HEK293 (cell line): ENCODE measurements at regions not wholly inside any gene's neighbourhood (a gene's known extent, or its start where the extent isn't known, plus 50 kb on each side); places are given as distances from the start of the nearest gene placed in this dataset.

ENCODE experiments used
- CTCF ChIA-PET: fragments of 350-600 bp; formaldehyde crosslinking; extraction: SDS; loops from one replicate; lab custom pipeline; 2021; ENCODE audit warnings: antibody characterized with exemption; lab: Yijun Ruan, JAX
- POLR2A ChIA-PET: fragments of 300-600 bp; formaldehyde crosslinking; extraction: SDS; loops from one replicate; lab custom pipeline; 2020; ENCODE audit warnings: antibody characterized with exemption, inconsistent platforms; lab: Yijun Ruan, JAX
- H3K27ac ChIP-seq: fragments of 200-500 bp; sonication (Bioruptor generic); 2 replicates; pipeline ENCODE4 v1.5.1; 2014; ENCODE audit warnings: low read depth, low read length, control low read depth, inconsistent platforms; ENCODE audit errors: extremely low read depth
- H3K36me3 ChIP-seq, 2 experiments: fragments of 200-500 bp in 1 of 2; sonication (Bioruptor generic) in 1 of 2; 1 replicate in 1 of 2; 2 replicates in 1 of 2; pipeline ENCODE4 v1.5.1; 2014 to 2017; ENCODE audit warnings: inconsistent platforms in 2 of 2, low read length in 2 of 2; ENCODE audit not compliant: control insufficient read depth in 2 of 2, insufficient read depth in 1 of 2
- H3K4me1 ChIP-seq: fragments of 200-500 bp; sonication (Bioruptor generic); 2 replicates; pipeline ENCODE4 v1.5.1; 2014; ENCODE audit warnings: mild to moderate bottlenecking, low read length, inconsistent platforms; ENCODE audit not compliant: control insufficient read depth, insufficient read depth
- H3K4me3 ChIP-seq: 2 replicates; pipeline ENCODE4 v1.5.1; 2011; ENCODE audit warnings: low read depth, mild to moderate bottlenecking, control low read depth, low read length, moderate library complexity
- H3K9me3 ChIP-seq: fragments of 200-500 bp; sonication (Bioruptor generic); 2 replicates; pipeline ENCODE4 v1.5.1; 2014; ENCODE audit warnings: low read depth, low read length, inconsistent platforms; ENCODE audit not compliant: control insufficient read depth, insufficient read depth
- HOXA7 ChIP-seq: sonication (generic); formaldehyde crosslinking; IDR thresholded peaks from 2 replicates; pipeline ENCODE4 v1.8.1; 2022; ENCODE audit warnings: missing genetic modification reagents, borderline replicate concordance
- KLF16 ChIP-seq: fragments of 450-650 bp; formaldehyde crosslinking; IDR thresholded peaks from 2 replicates; pipeline ENCODE4 v1.5.1; 2017; ENCODE audit warnings: missing biosample characterization, missing genetic modification characterization
- MZF1 ChIP-seq: fragments of 450-650 bp; formaldehyde crosslinking; IDR thresholded peaks from 2 replicates; pipeline ENCODE4 v1.5.1; 2017; ENCODE audit warnings: missing biosample characterization, missing genetic modification characterization, borderline replicate concordance
- SETDB1 ChIP-seq: IDR thresholded peaks from one replicate; pipeline ENCODE4 v1.6.1; 2017; ENCODE audit warnings: mild to moderate bottlenecking, low read length, moderate library complexity, mixed read lengths; ENCODE audit not compliant: insufficient read length
- TCF7L2 ChIP-seq: IDR thresholded peaks from 2 replicates; pipeline ENCODE4 v1.6.1; 2011; ENCODE audit warnings: low read depth, mild to moderate bottlenecking, inconsistent platforms, low read length, moderate library complexity, borderline replicate concordance
- WT1 ChIP-seq: fragments of 450-650 bp; formaldehyde crosslinking; IDR thresholded peaks from 2 replicates; pipeline ENCODE4 v1.5.1; 2016; ENCODE audit warnings: missing biosample characterization, missing genetic modification characterization
- YY1 ChIP-seq: fragments of 450-650 bp; formaldehyde crosslinking; IDR thresholded peaks from 2 replicates; pipeline ENCODE4 v1.5.1; 2018; ENCODE audit warnings: missing biosample characterization, missing genetic modification characterization
- ZBTB11 ChIP-seq: fragments of 450-650 bp; formaldehyde crosslinking; conservative IDR thresholded peaks from 2 replicates; pipeline ENCODE4 v1.5.1; 2016; ENCODE audit warnings: low read depth, missing biosample characterization, missing genetic modification characterization
- ZBTB20 ChIP-seq: fragments of 450-650 bp; formaldehyde crosslinking; IDR thresholded peaks from 2 replicates; pipeline ENCODE4 v1.5.1; 2016; ENCODE audit warnings: missing biosample characterization, missing genetic modification characterization
- ZBTB8A ChIP-seq: fragments of 450-650 bp; formaldehyde crosslinking; IDR thresholded peaks from 2 replicates; pipeline ENCODE4 v1.5.1; 2016; ENCODE audit warnings: missing biosample characterization, missing genetic modification characterization
- ZFP3 ChIP-seq: fragments of 450-650 bp; formaldehyde crosslinking; IDR thresholded peaks from 2 replicates; pipeline ENCODE4 v1.5.1; 2016; ENCODE audit warnings: low read depth, missing biosample characterization, missing genetic modification characterization
- ZNF114 ChIP-seq: fragments of 450-650 bp; formaldehyde crosslinking; IDR thresholded peaks from 2 replicates; pipeline ENCODE4 v1.5.0; 2017; ENCODE audit warnings: missing biosample characterization, missing genetic modification characterization
- ZNF146 ChIP-seq: fragments of 450-650 bp; formaldehyde crosslinking; IDR thresholded peaks from 2 replicates; pipeline ENCODE4 v1.5.1; 2016; ENCODE audit warnings: missing biosample characterization, missing genetic modification characterization
- ZNF18 ChIP-seq: fragments of 450-650 bp; formaldehyde crosslinking; IDR thresholded peaks from 2 replicates; pipeline ENCODE4 v1.5.1; 2016; ENCODE audit warnings: missing biosample characterization, missing genetic modification characterization
- ZNF184 ChIP-seq: fragments of 450-650 bp; IDR thresholded peaks from 2 replicates; pipeline ENCODE4 v1.5.1; 2018; ENCODE audit warnings: missing biosample characterization, mild to moderate bottlenecking, missing genetic modification characterization
- ZNF292 ChIP-seq: fragments of 450-650 bp; formaldehyde crosslinking; IDR thresholded peaks from 2 replicates; pipeline ENCODE4 v1.5.1; 2016; ENCODE audit warnings: low read depth, missing biosample characterization, missing genetic modification characterization, borderline replicate concordance
- ZNF37A ChIP-seq: fragments of 450-650 bp; IDR thresholded peaks from 2 replicates; pipeline ENCODE4 v1.5.1; 2018; ENCODE audit warnings: missing biosample characterization, missing genetic modification characterization
- ZNF416 ChIP-seq: fragments of 450-650 bp; formaldehyde crosslinking; IDR thresholded peaks from 2 replicates; pipeline ENCODE4 v1.5.1; 2016; ENCODE audit warnings: missing biosample characterization, missing genetic modification characterization
- ZNF529 ChIP-seq: fragments of 450-650 bp; formaldehyde crosslinking; IDR thresholded peaks from 2 replicates; pipeline ENCODE4 v1.5.1; 2017; ENCODE audit warnings: missing genetic modification characterization, missing biosample characterization; ENCODE audit not compliant: insufficient replicate concordance
- ZNF560 ChIP-seq: fragments of 450-650 bp; formaldehyde crosslinking; IDR thresholded peaks from 2 replicates; pipeline ENCODE4 v1.5.1; 2017; ENCODE audit warnings: missing biosample characterization, missing genetic modification characterization, borderline replicate concordance
- ZNF596 ChIP-seq: fragments of 450-650 bp; IDR thresholded peaks from 2 replicates; pipeline ENCODE4 v1.5.0; 2018; ENCODE audit warnings: missing biosample characterization, mild to moderate bottlenecking, missing genetic modification characterization, moderate library complexity
- ZNF654 ChIP-seq: fragments of 450-650 bp; formaldehyde crosslinking; IDR thresholded peaks from 2 replicates; pipeline ENCODE4 v1.5.1; 2016; ENCODE audit warnings: low read depth, missing biosample characterization, missing genetic modification characterization
- ZNF692 ChIP-seq: fragments of 450-650 bp; formaldehyde crosslinking; IDR thresholded peaks from 2 replicates; pipeline ENCODE4 v1.5.1; 2016; ENCODE audit warnings: missing biosample characterization, missing genetic modification characterization
- ZNF768 ChIP-seq: fragments of 450-650 bp; formaldehyde crosslinking; IDR thresholded peaks from 2 replicates; pipeline ENCODE4 v1.5.1; 2018; ENCODE audit warnings: missing biosample characterization, mild to moderate bottlenecking, missing genetic modification characterization
- ZNF837 ChIP-seq: fragments of 450-650 bp; formaldehyde crosslinking; IDR thresholded peaks from 2 replicates; pipeline ENCODE4 v1.5.1; 2016; ENCODE audit warnings: missing biosample characterization, missing genetic modification characterization
- TF ChIP-seq, protein P1 (sequence below): fragments of 450-650 bp; formaldehyde crosslinking; IDR thresholded peaks from 2 replicates; pipeline ENCODE4 v1.5.1; 2016; ENCODE audit warnings: missing biosample characterization, missing genetic modification characterization
- TF ChIP-seq, protein P2 (sequence below): fragments of 450-650 bp; formaldehyde crosslinking; IDR thresholded peaks from 2 replicates; pipeline ENCODE4 v1.5.1; 2017; ENCODE audit warnings: missing biosample characterization, missing genetic modification characterization
- TF ChIP-seq, protein P3 (sequence below): fragments of 450-650 bp; formaldehyde crosslinking; IDR thresholded peaks from 2 replicates; pipeline ENCODE4 v1.5.1; 2016; ENCODE audit warnings: missing biosample characterization, missing genetic modification characterization

DNA sequence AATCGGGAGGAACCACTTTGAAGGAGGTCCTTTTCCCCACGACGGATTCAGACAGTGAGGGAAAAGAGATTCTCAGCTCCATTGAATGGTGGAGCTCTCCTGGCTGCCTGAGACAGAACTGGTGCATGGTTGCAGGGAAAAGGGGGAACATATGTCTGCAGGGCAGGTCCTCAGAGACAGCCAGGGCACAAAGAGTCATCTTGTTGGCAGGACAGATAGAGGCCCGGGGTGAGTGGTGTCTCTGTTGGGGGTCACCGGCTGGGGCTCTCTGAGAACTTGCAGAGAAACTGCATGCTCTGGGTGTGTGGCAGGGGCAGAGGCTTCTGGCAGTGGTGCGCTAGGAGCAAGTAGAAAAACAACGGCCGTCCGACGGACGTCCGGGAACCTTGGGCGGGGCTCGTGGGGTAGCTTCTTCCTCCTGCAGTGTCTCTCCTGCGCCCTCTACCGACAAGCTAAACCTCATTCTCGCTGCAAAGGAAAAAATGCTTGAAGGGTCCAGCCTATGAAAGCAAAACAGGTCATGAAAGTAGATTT, 94.3 kb downstream of the CDCA7 start:
- Histone ChIP-seq H3K9me3 (no peaks in the 10 kb centered on the region), H3K4me3 (peak overlapping the region; percentile 25), H3K4me1 (0 out of 2 replicates have a peak, but pooled peaks cover 3% of the 10 kb centered on the region), H3K36me3 (no peaks in the 10 kb centered on the region), H3K27ac (no peak overlapping the region)
- ChIA-PET CTCF (interaction anchor here (0.5 to 4.6 kb wide), 27 partner anchors 8 to 892 kb away, joined by 3 to 59 read pairs (median 3); no protein-coding TSS in a partner anchor), POLR2A (interaction anchor here (0.6 kb wide), 1 partner anchor 47 kb away, joined by 3 read pairs; no protein-coding TSS in a partner anchor)
- no peak for TF ChIP-seq ZNF146 (tag by site-specific recombination)
- TF ChIP-seq ZBTB8A (tag by site-specific recombination): no peak
- TF ChIP-seq ZNF18 (tag by site-specific recombination): no peak
- no peak for TF ChIP-seq WT1 (tag by site-specific recombination)
- TF ChIP-seq ZNF768 (tag by site-specific recombination): no peak
- no peak for TF ChIP-seq ZFP3 (tag by site-specific recombination)
- no peak for TF ChIP-seq ZNF416 (tag by site-specific recombination)
- TF ChIP-seq, protein P1, sequence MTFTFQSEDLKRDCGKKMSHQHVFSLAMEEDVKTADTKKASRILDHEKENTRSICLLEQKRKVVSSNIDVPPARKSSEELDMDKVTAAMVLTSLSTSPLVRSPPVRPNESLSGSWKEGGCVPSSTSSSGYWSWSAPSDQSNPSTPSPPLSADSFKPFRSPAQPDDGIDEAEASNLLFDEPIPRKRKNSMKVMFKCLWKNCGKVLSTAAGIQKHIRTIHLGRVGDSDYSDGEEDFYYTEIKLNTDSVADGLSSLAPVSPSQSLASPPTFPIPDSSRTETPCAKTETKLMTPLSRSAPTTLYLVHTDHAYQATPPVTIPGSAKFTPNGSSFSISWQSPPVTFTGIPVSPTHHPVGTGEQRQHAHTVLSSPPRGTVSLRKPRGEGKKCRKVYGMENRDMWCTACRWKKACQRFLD (tag by site-specific recombination): no peak
- no peak for TF ChIP-seq ZNF560
- TF ChIP-seq MZF1 (tag by site-specific recombination): no peak
- TF ChIP-seq SETDB1: peak; percentile 66
- TF ChIP-seq HOXA7 (CRISPR knock-in tag): no peak
- TF ChIP-seq ZNF529: no peak
- no peak for TF ChIP-seq TCF7L2
- TF ChIP-seq ZNF37A (tag by site-specific recombination): no peak
- TF ChIP-seq ZNF596 (tag by site-specific recombination): no peak
- peak; percentile 21; the same call in 1 of the 2 replicates for TF ChIP-seq ZBTB11
- TF ChIP-seq ZNF837 (tag by site-specific recombination): no peak
- no peak for TF ChIP-seq YY1 (tag by site-specific recombination)
- no peak for TF ChIP-seq ZNF184 (tag by site-specific recombination)
- TF ChIP-seq, protein P2, sequence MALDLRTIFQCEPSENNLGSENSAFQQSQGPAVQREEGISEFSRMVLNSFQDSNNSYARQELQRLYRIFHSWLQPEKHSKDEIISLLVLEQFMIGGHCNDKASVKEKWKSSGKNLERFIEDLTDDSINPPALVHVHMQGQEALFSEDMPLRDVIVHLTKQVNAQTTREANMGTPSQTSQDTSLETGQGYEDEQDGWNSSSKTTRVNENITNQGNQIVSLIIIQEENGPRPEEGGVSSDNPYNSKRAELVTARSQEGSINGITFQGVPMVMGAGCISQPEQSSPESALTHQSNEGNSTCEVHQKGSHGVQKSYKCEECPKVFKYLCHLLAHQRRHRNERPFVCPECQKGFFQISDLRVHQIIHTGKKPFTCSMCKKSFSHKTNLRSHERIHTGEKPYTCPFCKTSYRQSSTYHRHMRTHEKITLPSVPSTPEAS (tag by site-specific recombination): no peak
- TF ChIP-seq ZNF292 (tag by site-specific recombination): no peak
- TF ChIP-seq KLF16 (tag by site-specific recombination): no peak
- no peak for TF ChIP-seq ZNF692
- TF ChIP-seq ZBTB20 (tag by site-specific recombination): no peak
- no peak for TF ChIP-seq ZNF114 (tag by site-specific recombination)
- TF ChIP-seq, protein P3, sequence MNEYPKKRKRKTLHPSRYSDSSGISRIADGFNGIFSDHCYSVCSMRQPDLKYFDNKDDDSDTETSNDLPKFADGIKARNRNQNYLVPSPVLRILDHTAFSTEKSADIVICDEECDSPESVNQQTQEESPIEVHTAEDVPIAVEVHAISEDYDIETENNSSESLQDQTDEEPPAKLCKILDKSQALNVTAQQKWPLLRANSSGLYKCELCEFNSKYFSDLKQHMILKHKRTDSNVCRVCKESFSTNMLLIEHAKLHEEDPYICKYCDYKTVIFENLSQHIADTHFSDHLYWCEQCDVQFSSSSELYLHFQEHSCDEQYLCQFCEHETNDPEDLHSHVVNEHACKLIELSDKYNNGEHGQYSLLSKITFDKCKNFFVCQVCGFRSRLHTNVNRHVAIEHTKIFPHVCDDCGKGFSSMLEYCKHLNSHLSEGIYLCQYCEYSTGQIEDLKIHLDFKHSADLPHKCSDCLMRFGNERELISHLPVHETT (tag by site-specific recombination): no peak
- peak; percentile 75 for TF ChIP-seq ZNF654 (tag by site-specific recombination)
